ENCODE measurements at regions not wholly inside any gene's neighbourhood (a gene's known extent, or its start where the extent isn't known, plus 50 kb on each side); places are given as distances from the start of the nearest gene placed in this dataset.

DNA sequence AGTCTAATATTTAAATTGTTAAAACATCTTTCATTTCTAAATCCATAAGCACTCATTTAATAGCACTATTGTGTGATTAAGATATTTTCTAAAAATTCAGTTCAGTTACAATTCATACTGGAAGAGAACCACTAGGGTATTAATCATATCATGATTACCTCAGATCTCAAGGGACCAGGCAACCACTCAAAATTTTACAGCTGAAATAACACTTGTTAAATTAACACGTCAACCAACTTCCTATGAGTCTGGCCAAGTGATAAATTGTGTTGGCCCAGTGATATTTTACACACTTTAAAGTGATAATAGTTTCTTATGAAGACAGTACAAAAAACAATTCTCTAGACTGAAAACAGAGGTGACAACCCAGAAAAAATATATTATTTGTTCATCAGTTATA lies 869.0 kb upstream of the ADGRB3 start:
- no peaks in the 10 kb centered on the region for H3K36me3 Mint-ChIP-seq
- TF ChIP-seq, protein P1, sequence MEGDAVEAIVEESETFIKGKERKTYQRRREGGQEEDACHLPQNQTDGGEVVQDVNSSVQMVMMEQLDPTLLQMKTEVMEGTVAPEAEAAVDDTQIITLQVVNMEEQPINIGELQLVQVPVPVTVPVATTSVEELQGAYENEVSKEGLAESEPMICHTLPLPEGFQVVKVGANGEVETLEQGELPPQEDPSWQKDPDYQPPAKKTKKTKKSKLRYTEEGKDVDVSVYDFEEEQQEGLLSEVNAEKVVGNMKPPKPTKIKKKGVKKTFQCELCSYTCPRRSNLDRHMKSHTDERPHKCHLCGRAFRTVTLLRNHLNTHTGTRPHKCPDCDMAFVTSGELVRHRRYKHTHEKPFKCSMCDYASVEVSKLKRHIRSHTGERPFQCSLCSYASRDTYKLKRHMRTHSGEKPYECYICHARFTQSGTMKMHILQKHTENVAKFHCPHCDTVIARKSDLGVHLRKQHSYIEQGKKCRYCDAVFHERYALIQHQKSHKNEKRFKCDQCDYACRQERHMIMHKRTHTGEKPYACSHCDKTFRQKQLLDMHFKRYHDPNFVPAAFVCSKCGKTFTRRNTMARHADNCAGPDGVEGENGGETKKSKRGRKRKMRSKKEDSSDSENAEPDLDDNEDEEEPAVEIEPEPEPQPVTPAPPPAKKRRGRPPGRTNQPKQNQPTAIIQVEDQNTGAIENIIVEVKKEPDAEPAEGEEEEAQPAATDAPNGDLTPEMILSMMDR (conservative IDR thresholded peaks at IDR 0.05): no peak
- no peaks in the 10 kb centered on the region for H3K9me3 Mint-ChIP-seq
- H3K4me3 Mint-ChIP-seq: no peak overlapping the region
- no peaks in the 10 kb centered on the region for H3K4me1 Mint-ChIP-seq (ENCODE audit: unreplicated experiment)
- DNase-seq (ENCODE audit: extremely low spot score, unreplicated experiment): no peak
- no peak overlapping the region for H3K27ac Mint-ChIP-seq
- H3K27me3 Mint-ChIP-seq: no peaks in the 10 kb centered on the region

GRCh38 chr6:67759001-67759400 lies 876.1 kb upstream of the ADGRB3 start:
- no peaks in the 10 kb centered on the region for H3K27me3 Mint-ChIP-seq
- DNase-seq (ENCODE audit: extremely low spot score, unreplicated experiment): no peak
- H3K4me3 Mint-ChIP-seq: no peak overlapping the region
- H3K36me3 Mint-ChIP-seq: no peaks in the 10 kb centered on the region
- peaks cover 5% of the 10 kb centered on the region for H3K9me3 Mint-ChIP-seq
- TF ChIP-seq, protein P1 (conservative IDR thresholded peaks at IDR 0.05): no peak
- no peak overlapping the region for H3K27ac Mint-ChIP-seq
- H3K4me1 Mint-ChIP-seq (ENCODE audit: unreplicated experiment): no peaks in the 10 kb centered on the region

DNA sequence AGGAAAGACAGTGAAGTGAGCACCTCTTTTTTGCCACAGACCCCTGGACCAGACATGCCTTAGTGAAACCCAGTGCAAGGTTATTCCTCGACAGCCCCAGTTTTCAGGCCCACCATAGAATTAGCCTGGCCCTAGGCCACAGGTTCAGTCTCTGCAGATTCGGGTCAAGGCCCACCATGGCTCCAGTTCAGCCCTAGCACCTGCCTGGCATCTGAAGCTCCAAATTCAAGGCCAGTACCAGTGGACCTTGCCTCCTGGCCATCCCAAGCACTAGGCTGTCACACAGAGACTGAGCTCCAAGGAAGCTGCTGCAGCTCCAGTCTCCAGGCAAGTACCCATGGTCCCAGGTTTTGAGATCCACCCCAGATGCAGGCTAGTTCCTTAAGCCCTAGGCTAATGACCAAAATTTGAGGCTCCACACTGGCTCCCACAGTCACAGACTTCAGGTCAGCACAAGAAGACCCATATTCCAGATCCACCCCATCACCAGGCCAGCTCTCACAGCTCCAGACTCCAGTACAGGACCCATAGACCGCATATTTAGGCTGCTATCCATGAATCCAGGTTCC lies 877.5 kb upstream of the ADGRB3 start:
- no peak for DNase-seq (ENCODE audit: extremely low spot score, unreplicated experiment)
- no peaks in the 10 kb centered on the region for H3K27me3 Mint-ChIP-seq
- TF ChIP-seq, protein P1 (conservative IDR thresholded peaks at IDR 0.05): no peak

GRCh38 chr6:67748521-67748920 lies 886.6 kb upstream of the ADGRB3 start:
- no peaks in the 10 kb centered on the region for H3K4me1 Mint-ChIP-seq (ENCODE audit: unreplicated experiment)
- H3K36me3 Mint-ChIP-seq: no peaks in the 10 kb centered on the region
- H3K27ac Mint-ChIP-seq: no peak overlapping the region
- H3K9me3 Mint-ChIP-seq: no peaks in the 10 kb centered on the region
- H3K27me3 Mint-ChIP-seq: no peaks in the 10 kb centered on the region
- DNase-seq (ENCODE audit: extremely low spot score, unreplicated experiment): no peak
- H3K4me3 Mint-ChIP-seq: no peak overlapping the region
- TF ChIP-seq, protein P1 (conservative IDR thresholded peaks at IDR 0.05): no peak

More for the DNA sequence above, 877.5 kb upstream of the ADGRB3 start:
- Mint-ChIP-seq H3K36me3 (no peaks in the 10 kb centered on the region), H3K27ac (no peak overlapping the region), H3K4me3 (no peak overlapping the region), H3K4me1 (ENCODE audit: unreplicated experiment) (no peaks in the 10 kb centered on the region), H3K9me3 (peaks cover 5% of the 10 kb centered on the region)

DNA sequence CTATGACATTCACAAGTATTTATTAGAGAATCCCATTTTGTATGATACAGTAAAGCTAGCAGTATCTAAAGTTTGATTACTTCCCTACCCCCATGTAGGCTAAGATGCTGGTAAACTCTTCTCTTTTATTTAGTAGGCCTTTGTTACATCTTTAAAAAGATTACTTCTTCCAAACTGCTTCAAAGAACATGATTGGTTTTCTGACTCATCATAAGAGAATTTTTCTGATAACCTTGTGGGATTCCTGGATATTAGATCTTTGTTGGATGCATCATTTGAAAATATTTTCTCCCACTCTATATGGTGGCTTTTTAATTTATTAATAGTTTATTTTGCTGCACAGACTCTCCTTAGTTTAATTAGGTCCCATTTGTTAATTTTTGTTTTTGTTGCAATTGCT lies 898.3 kb upstream of the ADGRB3 start:
- H3K27me3 Mint-ChIP-seq: no peaks in the 10 kb centered on the region
- peaks cover 6% of the 10 kb centered on the region for H3K9me3 Mint-ChIP-seq
- no peak for DNase-seq (ENCODE audit: extremely low spot score, unreplicated experiment)
- no peaks in the 10 kb centered on the region for H3K4me1 Mint-ChIP-seq (ENCODE audit: unreplicated experiment)
- H3K27ac Mint-ChIP-seq: no peak overlapping the region
- no peak overlapping the region for H3K4me3 Mint-ChIP-seq
- TF ChIP-seq, protein P1 (conservative IDR thresholded peaks at IDR 0.05): no peak
- no peaks in the 10 kb centered on the region for H3K36me3 Mint-ChIP-seq

DNA sequence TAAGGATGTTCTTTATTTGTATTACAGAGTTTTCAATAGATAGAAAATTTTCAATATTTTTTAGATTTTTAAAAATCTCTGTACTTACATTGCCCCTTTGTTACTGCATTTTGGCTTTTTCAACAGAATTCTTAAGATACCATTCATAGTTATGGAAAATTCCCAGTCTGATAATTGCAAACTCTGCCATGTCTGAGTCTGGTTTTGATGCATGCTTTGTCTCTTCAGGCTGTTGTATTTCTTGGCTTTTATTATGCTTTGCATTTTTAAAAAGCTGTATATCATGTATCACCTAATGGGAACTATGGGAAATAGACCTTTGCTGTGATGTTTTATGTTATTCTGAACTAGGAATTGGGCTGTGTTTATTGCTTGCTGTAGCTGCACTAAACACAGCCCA lies 898.9 kb upstream of the ADGRB3 start:
- H3K4me1 Mint-ChIP-seq (ENCODE audit: unreplicated experiment): no peaks in the 10 kb centered on the region
- DNase-seq (ENCODE audit: extremely low spot score, unreplicated experiment): no peak
- no peaks in the 10 kb centered on the region for H3K27me3 Mint-ChIP-seq
- H3K9me3 Mint-ChIP-seq: peaks cover 6% of the 10 kb centered on the region
- no peak overlapping the region for H3K27ac Mint-ChIP-seq
- TF ChIP-seq, protein P1 (conservative IDR thresholded peaks at IDR 0.05): no peak
- H3K36me3 Mint-ChIP-seq: no peaks in the 10 kb centered on the region
- no peak overlapping the region for H3K4me3 Mint-ChIP-seq
